GM23338 (cell line): ENCODE measurements at regions not wholly inside any gene's neighbourhood (a gene's known extent, or its start where the extent isn't known, plus 50 kb on each side); places are given as distances from the start of the nearest gene placed in this dataset.

ENCODE experiments used
- ATAC-seq: fragments of 200-7000 bp; cut with Tn5 transposase; 3 replicates; pipeline ENCODE4 v1.9.1; 2020
- DNase-seq: peaks from one replicate; pipeline ENCODE4 v3.0.0-alpha.2; 2015; ENCODE audit warnings: low spot score
- H2AFZ ChIP-seq: fragments of 200-600 bp; sonication (generic); 2 replicates; pipeline ENCODE4 v1.8.0; 2016; ENCODE audit warnings: antibody characterized with exemption, mild to moderate bottlenecking, moderate library complexity
- H3F3A ChIP-seq: fragments of 200-600 bp; sonication (generic); replicated peaks from 2 replicates; pipeline ENCODE4 v1.8.0; 2017; ENCODE audit warnings: antibody characterized with exemption, mixed run types, low read depth
- H3K27ac ChIP-seq: fragments of 200-600 bp; sonication (generic); 2 replicates; pipeline ENCODE4 v1.6.1; 2016; ENCODE audit warnings: low read depth
- H3K27me3 ChIP-seq: fragments of 200-600 bp; sonication (generic); 2 replicates; pipeline ENCODE4 v1.8.0; 2016; ENCODE audit warnings: mild to moderate bottlenecking, mixed run types, moderate library complexity; ENCODE audit not compliant: insufficient read depth
- H3K36me3 ChIP-seq: fragments of 200-600 bp; sonication (generic); 2 replicates; pipeline ENCODE4 v1.8.0; 2016; ENCODE audit warnings: mild to moderate bottlenecking; ENCODE audit not compliant: insufficient read depth
- H3K4me1 ChIP-seq: fragments of 200-600 bp; sonication (generic); 2 replicates; pipeline ENCODE4 v1.8.0; 2016; ENCODE audit warnings: mild to moderate bottlenecking, moderate library complexity; ENCODE audit not compliant: insufficient read depth
- H3K4me2 ChIP-seq: fragments of 200-600 bp; sonication (generic); 2 replicates; pipeline ENCODE4 v1.7.1; 2017; ENCODE audit warnings: mixed run types
- H3K4me3 ChIP-seq: fragments of 200-600 bp; sonication (generic); 2 replicates; pipeline ENCODE4 v1.6.1; 2016; ENCODE audit warnings: mixed run types
- H3K79me2 ChIP-seq: fragments of 200-600 bp; sonication (generic); replicated peaks from 2 replicates; pipeline ENCODE4 v1.8.0; 2017; ENCODE audit warnings: mild to moderate bottlenecking; ENCODE audit not compliant: insufficient read depth
- H3K9me2 ChIP-seq: fragments of 200-600 bp; sonication (generic); 2 replicates; pipeline ENCODE4 v1.8.0; 2017; ENCODE audit not compliant: insufficient read depth
- H4K20me1 ChIP-seq: fragments of 200-600 bp; sonication (generic); replicated peaks from 2 replicates; pipeline ENCODE4 v1.8.0; 2017; ENCODE audit warnings: mild to moderate bottlenecking; ENCODE audit not compliant: insufficient read depth
- H3K27ac Mint-ChIP-seq: 2 replicates; pipeline ENCODE4 v1.8.0; 2020; ENCODE audit warnings: inconsistent platforms, mild to moderate bottlenecking, moderate library complexity, mixed read lengths
- H3K27me3 Mint-ChIP-seq: 3 replicates; pipeline ENCODE4 v1.8.0; 2022; ENCODE audit warnings: low read depth, mild to moderate bottlenecking, moderate library complexity, mixed read lengths, inconsistent platforms; ENCODE audit not compliant: insufficient read depth, poor library complexity
- H3K36me3 Mint-ChIP-seq: 3 replicates; pipeline ENCODE4 v1.8.0; 2021; ENCODE audit warnings: low read depth, mild to moderate bottlenecking, inconsistent platforms, moderate library complexity, mixed read lengths
- H3K4me1 Mint-ChIP-seq: 3 replicates; pipeline ENCODE4 v1.8.0; 2020; ENCODE audit warnings: mild to moderate bottlenecking, inconsistent platforms, mixed read lengths
- H3K4me3 Mint-ChIP-seq: 3 replicates; pipeline ENCODE4 v1.8.0; 2021; ENCODE audit warnings: moderate library complexity, mild to moderate bottlenecking, inconsistent platforms, mixed read lengths
- H3K9me3 Mint-ChIP-seq: 3 replicates; pipeline ENCODE4 v1.8.0; 2020; ENCODE audit warnings: moderate library complexity, mild to moderate bottlenecking, inconsistent platforms, mixed read lengths
- CREB1 ChIP-seq: fragments of 250-450 bp; sonication (Bioruptor Pico); IDR thresholded peaks from 2 replicates; pipeline ENCODE4 v1.5.0; 2020; ENCODE audit warnings: low read depth, mild to moderate bottlenecking, moderate library complexity
- ETS1 ChIP-seq: IDR thresholded peaks from 2 replicates; pipeline ENCODE4 v1.6.1; 2016; ENCODE audit warnings: antibody characterized with exemption
- EZH2 ChIP-seq: fragments of 200-600 bp; sonication (generic); IDR thresholded peaks from one replicate; pipeline ENCODE4 v1.8.0; 2017; ENCODE audit warnings: antibody characterized with exemption, mild to moderate bottlenecking, low read depth; ENCODE audit not compliant: unreplicated experiment
- EZH2phosphoT487 ChIP-seq: fragments of 200-600 bp; sonication (generic); IDR thresholded peaks from one replicate; pipeline ENCODE4 v1.8.1; 2018; ENCODE audit warnings: antibody characterized with exemption; ENCODE audit not compliant: unreplicated experiment
- NANOG ChIP-seq: IDR thresholded peaks from 2 replicates; pipeline ENCODE4 v1.6.1; 2016; ENCODE audit warnings: antibody characterized with exemption, borderline replicate concordance
- POLR2AphosphoS5 ChIP-seq: IDR thresholded peaks from 2 replicates; pipeline ENCODE4 v1.6.1; 2016; ENCODE audit warnings: antibody characterized with exemption, low read depth
- REST ChIP-seq: IDR thresholded peaks from one replicate; pipeline ENCODE4 v1.6.1; 2018; ENCODE audit warnings: antibody characterized with exemption; ENCODE audit not compliant: unreplicated experiment
- STAT1 ChIP-seq: IDR thresholded peaks from one replicate; pipeline ENCODE4 v1.6.1; 2016; ENCODE audit warnings: antibody characterized with exemption; ENCODE audit not compliant: unreplicated experiment
- ZNF331 ChIP-seq: fragments of 250-450 bp; sonication (Bioruptor Pico); IDR thresholded peaks from 2 replicates; pipeline ENCODE4 v1.5.0; 2020; ENCODE audit warnings: low read depth, mild to moderate bottlenecking, moderate library complexity
- ZNF462 ChIP-seq: fragments of 250-450 bp; sonication (Bioruptor Pico); IDR thresholded peaks from 2 replicates; pipeline ENCODE4 v1.5.0; 2020; ENCODE audit warnings: mild to moderate bottlenecking, moderate library complexity
- TF ChIP-seq, protein P1 (sequence below), 2 experiments: fragments of 200-600 bp in 1 of 2; sonication (generic) in 1 of 2; conservative IDR thresholded peaks; 2 replicates each; pipeline versions ENCODE4 v1.5.1 to v1.6.1; 2016 to 2017; ENCODE audit warnings: antibody characterized with exemption in 2 of 2, low read depth in 2 of 2, mild to moderate bottlenecking in 2 of 2, moderate library complexity in 1 of 2

DNA sequence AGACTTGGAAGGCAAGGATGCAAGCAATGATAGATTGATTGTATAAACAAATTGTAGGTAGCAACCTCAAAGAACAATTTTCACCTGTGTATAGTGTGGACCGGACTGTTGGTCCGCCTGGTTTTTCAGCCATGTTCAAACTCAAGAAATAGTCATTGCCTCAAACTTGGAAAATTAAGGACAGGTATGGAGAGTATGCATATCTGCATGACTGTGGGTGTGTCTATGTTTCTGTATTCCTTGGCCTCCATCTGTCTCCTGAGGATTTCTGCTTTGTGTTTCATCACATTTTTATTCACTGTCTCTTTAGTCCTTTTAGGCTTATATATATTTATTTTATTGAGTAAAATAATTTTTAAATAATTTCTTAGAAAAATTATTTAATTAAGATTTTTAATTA is 53.9 kb upstream of the RASA2 start (continued):
- TF ChIP-seq REST (no peak), NANOG (no peak)

DNA sequence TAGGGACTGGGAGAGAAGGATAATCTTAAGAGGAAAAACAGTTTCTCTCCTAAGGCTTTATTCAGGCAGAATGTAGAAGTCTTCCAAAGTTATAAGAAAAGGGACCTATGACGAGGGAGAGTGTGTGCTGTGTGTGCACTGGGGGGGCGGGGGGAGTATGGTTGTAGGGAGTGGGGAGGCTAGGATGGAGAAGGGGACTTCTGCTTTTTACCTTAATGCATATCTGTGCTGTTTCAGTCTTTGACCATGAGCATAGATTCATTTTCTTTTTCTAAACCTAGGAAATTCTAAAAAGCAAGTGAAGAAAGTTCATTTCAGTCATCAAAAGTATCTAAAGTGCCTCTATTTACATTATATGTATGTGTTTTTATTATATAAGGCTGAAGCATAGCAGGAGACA is 52.6 kb upstream of the RASA2 start:
- no peaks in the 10 kb centered on the region for H3K79me2 ChIP-seq
- no peaks in the 10 kb centered on the region for H3K27me3 ChIP-seq
- H3K27ac Mint-ChIP-seq = no peak overlapping the region
- DNase-seq = no peak
- no peak overlapping the region for H3K4me3 Mint-ChIP-seq
- no peak overlapping the region for H2AFZ ChIP-seq
- H3K4me3 ChIP-seq = no peak overlapping the region
- H3K4me1 ChIP-seq = peaks cover 5% of the 10 kb centered on the region; the same call in 1 of the 2 replicates
- H3K4me2 ChIP-seq = no peak overlapping the region
- no peaks in the 10 kb centered on the region for H3F3A ChIP-seq
- no peak for ATAC-seq
- no peaks in the 10 kb centered on the region for H3K36me3 Mint-ChIP-seq
- H3K9me2 ChIP-seq = no peaks in the 10 kb centered on the region
- peaks cover 4% of the 10 kb centered on the region for H3K27me3 Mint-ChIP-seq
- no peaks in the 10 kb centered on the region for H3K36me3 ChIP-seq
- no peaks in the 10 kb centered on the region for H4K20me1 ChIP-seq
- H3K27ac ChIP-seq = no peak overlapping the region
- no peaks in the 10 kb centered on the region for H3K9me3 Mint-ChIP-seq
- H3K4me1 Mint-ChIP-seq = peaks cover 5% of the 10 kb centered on the region
- no peak for TF ChIP-seq STAT1
- no peak for TF ChIP-seq CREB1 (CRISPR knock-in tag)
- TF ChIP-seq EZH2 = no peak
- TF ChIP-seq ETS1 = no peak
- TF ChIP-seq ZNF462 (CRISPR knock-in tag) = no peak
- TF ChIP-seq NANOG = no peak
- no peak for TF ChIP-seq POLR2AphosphoS5
- TF ChIP-seq, protein P1, sequence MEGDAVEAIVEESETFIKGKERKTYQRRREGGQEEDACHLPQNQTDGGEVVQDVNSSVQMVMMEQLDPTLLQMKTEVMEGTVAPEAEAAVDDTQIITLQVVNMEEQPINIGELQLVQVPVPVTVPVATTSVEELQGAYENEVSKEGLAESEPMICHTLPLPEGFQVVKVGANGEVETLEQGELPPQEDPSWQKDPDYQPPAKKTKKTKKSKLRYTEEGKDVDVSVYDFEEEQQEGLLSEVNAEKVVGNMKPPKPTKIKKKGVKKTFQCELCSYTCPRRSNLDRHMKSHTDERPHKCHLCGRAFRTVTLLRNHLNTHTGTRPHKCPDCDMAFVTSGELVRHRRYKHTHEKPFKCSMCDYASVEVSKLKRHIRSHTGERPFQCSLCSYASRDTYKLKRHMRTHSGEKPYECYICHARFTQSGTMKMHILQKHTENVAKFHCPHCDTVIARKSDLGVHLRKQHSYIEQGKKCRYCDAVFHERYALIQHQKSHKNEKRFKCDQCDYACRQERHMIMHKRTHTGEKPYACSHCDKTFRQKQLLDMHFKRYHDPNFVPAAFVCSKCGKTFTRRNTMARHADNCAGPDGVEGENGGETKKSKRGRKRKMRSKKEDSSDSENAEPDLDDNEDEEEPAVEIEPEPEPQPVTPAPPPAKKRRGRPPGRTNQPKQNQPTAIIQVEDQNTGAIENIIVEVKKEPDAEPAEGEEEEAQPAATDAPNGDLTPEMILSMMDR (conservative IDR thresholded peaks at IDR 0.05; ENCODE audit: low read depth in 2 of 2) = no peak
- no peak for TF ChIP-seq EZH2phosphoT487
- TF ChIP-seq ZNF331 = no peak
